Naive thymus-derived CD4-positive, alpha-beta T cell (primary cell): ENCODE measurements at regions not wholly inside any gene's neighbourhood (a gene's known extent, or its start where the extent isn't known, plus 50 kb on each side); places are given as distances from the start of the nearest gene placed in this dataset.

Experiments used
- ATAC-seq: fragments of 150-1000 bp; cut with Tn5 transposase; 2 replicates; pipeline ENCODE4 v1.10.0; 2021; ENCODE audit warnings: mild to moderate bottlenecking, moderate library complexity
- CTCF ChIA-PET: fragments of 350-600 bp; sonication (Branson Sonifier 250); formaldehyde crosslinking; loops from one replicate; lab custom pipeline; 2021; ENCODE audit warnings: antibody characterized with exemption; lab: Charles Lee
- POLR2A ChIA-PET: fragments of 350-600 bp; sonication (Branson Sonifier 250); formaldehyde crosslinking; loops from one replicate; lab custom pipeline; 2021; ENCODE audit warnings: antibody characterized with exemption, inconsistent platforms; lab: Charles Lee
- DNase-seq, 9 donors: peaks; one replicate each; pipeline versions ENCODE4 v3.0.0 to v3.0.0-alpha.2; 2020 to 2022; ENCODE audit warnings: mixed read lengths in 1 of 9
- H3K27ac ChIP-seq: one replicate; pipeline ENCODE4 v1.7.0; 2013; ENCODE audit warnings: mild to moderate bottlenecking, low read depth, low read length, moderate library complexity
- H3K27me3 ChIP-seq, 2 donors: one replicate each; pipeline ENCODE4 v1.7.0; 2013; ENCODE audit warnings: low read length in 2 of 2, mild to moderate bottlenecking in 2 of 2, moderate library complexity in 2 of 2; ENCODE audit not compliant: control insufficient read depth in 2 of 2, insufficient read depth in 2 of 2
- H3K36me3 ChIP-seq, 3 experiments: 1 replicate in 2 of 3; 2 replicates in 1 of 3; pipeline ENCODE4 v1.7.0; 2013; ENCODE audit warnings: low read length in 3 of 3, mild to moderate bottlenecking in 3 of 3, moderate library complexity in 1 of 3; ENCODE audit not compliant: insufficient read depth in 3 of 3, control insufficient read depth in 2 of 3
- H3K4me1 ChIP-seq, 2 donors: one replicate each; pipeline ENCODE4 v1.7.0; 2013; ENCODE audit warnings: low read length in 2 of 2, mild to moderate bottlenecking in 2 of 2, moderate library complexity in 1 of 2; ENCODE audit not compliant: control insufficient read depth in 2 of 2, insufficient read depth in 2 of 2
- H3K4me3 ChIP-seq: 2 replicates; pipeline ENCODE4 v1.7.0; 2013; ENCODE audit warnings: mild to moderate bottlenecking, low read length
- H3K9me3 ChIP-seq, 3 experiments: 1 replicate in 2 of 3; 2 replicates in 1 of 3; pipeline ENCODE4 v1.7.0; 2013; ENCODE audit warnings: low read length in 3 of 3; ENCODE audit not compliant: control insufficient read depth in 2 of 3
- H3K27ac Mint-ChIP-seq, 9 donors: one replicate each; pipeline ENCODE4 v1.8.0; 2020 to 2022; ENCODE audit warnings: mixed read lengths in 9 of 9, mild to moderate bottlenecking in 8 of 9, moderate library complexity in 5 of 9, inconsistent platforms in 2 of 9
- H3K27me3 Mint-ChIP-seq, 5 donors: one replicate each; pipeline ENCODE4 v1.8.0; 2021 to 2022; ENCODE audit warnings: mixed read lengths in 5 of 5, mild to moderate bottlenecking in 1 of 5
- H3K36me3 Mint-ChIP-seq, 5 donors: one replicate each; pipeline ENCODE4 v1.8.0; 2020 to 2022; ENCODE audit warnings: mixed read lengths in 5 of 5, mild to moderate bottlenecking in 3 of 5, inconsistent platforms in 1 of 5
- H3K4me1 Mint-ChIP-seq, 7 donors: one replicate each; pipeline ENCODE4 v1.8.0; 2020 to 2022; ENCODE audit warnings: mixed read lengths in 7 of 7, mild to moderate bottlenecking in 3 of 7, inconsistent platforms in 1 of 7
- H3K4me3 Mint-ChIP-seq, 10 donors: one replicate each; pipeline ENCODE4 v1.8.0; 2020 to 2022; ENCODE audit warnings: mild to moderate bottlenecking in 10 of 10, mixed read lengths in 10 of 10, moderate library complexity in 6 of 10, inconsistent platforms in 2 of 10
- H3K9me3 Mint-ChIP-seq, 11 donors: one replicate each; pipeline ENCODE4 v1.8.0; 2020 to 2022; ENCODE audit warnings: mixed read lengths in 11 of 11, mild to moderate bottlenecking in 4 of 11, inconsistent platforms in 1 of 11, moderate library complexity in 1 of 11
- intact Hi-C, 2 donors: fragments of 100-400 bp; cut with micrococcal nuclease; formaldehyde crosslinking; loops; one replicate each; pipeline ENCODE4 v1.15.1; 2023

DNA sequence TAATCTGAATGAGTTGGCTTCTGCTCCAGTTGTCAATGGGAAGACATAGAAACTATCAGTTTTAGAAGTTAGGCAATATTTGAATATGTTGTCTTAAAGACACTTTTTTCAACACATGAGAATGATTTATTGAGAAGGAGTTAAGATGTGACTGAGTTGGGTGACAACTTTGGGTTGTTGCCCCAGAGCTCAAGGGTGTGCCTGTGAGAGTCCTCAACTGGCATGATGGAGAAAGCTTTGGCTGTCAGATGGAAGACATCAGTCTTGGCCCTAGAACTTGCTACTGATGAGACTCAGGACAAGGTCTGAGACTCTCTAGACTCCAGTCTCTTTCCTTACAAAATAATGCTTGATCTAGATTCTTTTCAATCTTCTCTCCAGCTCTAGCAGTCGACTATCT lies 69.0 kb upstream of the CTAGE1 start:
- POLR2A ChIA-PET, result no interaction called here
- peaks cover 0 to 8% (median 0%) of the 10 kb centered on the region in 11 donors for H3K9me3 Mint-ChIP-seq
- CTCF ChIA-PET, result no interaction called here
- no peaks in the 10 kb centered on the region for H3K36me3 ChIP-seq
- intact Hi-C loops, result no loop called here
- H3K4me1 Mint-ChIP-seq, result no peaks in the 10 kb centered on the region
- DNase-seq, result no peak
- H3K4me3 ChIP-seq, result no peak overlapping the region
- no peaks in the 10 kb centered on the region for H3K36me3 Mint-ChIP-seq
- H3K4me1 ChIP-seq, result no peaks in the 10 kb centered on the region
- no peak for ATAC-seq
- no peaks in the 10 kb centered on the region for H3K9me3 ChIP-seq
- no peaks in the 10 kb centered on the region for H3K27me3 ChIP-seq
- no peak overlapping the region for H3K4me3 Mint-ChIP-seq
- no peak overlapping the region for H3K27ac ChIP-seq
- H3K27ac Mint-ChIP-seq, result no peak overlapping the region
- H3K27me3 Mint-ChIP-seq, result peaks cover 0 to 15% (median 4%) of the 10 kb centered on the region in 5 donors

DNA sequence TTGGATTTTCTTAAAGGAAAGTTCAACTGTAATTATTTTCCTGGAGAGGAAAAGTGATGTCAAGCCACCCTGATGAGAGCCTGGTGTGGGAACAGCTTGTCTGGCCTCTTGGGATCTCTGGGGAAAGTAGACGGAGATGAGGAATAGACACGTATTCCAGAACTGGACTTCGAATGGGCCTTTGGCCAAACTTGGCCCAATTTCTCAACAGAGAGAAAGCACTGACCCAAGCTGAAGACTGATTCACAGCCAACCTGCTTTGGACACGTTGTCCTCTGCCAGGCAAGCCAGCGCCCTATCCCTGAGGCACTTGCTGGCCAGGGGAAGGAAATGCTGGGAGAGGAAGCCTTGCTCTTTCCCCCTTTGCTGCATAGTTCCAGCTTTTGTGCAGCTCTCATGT lies 70.8 kb upstream of the CTAGE1 start:
- Histone ChIP-seq H3K4me3 (no peak overlapping the region), H3K4me1 (no peaks in the 10 kb centered on the region), H3K27me3 (no peaks in the 10 kb centered on the region), H3K9me3 (no peaks in the 10 kb centered on the region), H3K27ac (no peak overlapping the region), H3K36me3 (no peaks in the 10 kb centered on the region)
- ChIA-PET CTCF (no interaction called here), POLR2A (no interaction called here)
- Mint-ChIP-seq H3K4me3 (no peak overlapping the region), H3K36me3 (no peaks in the 10 kb centered on the region), H3K4me1 (no peaks in the 10 kb centered on the region), H3K27me3 (peaks cover 0 to 16% (median 4%) of the 10 kb centered on the region in 5 donors), H3K9me3 (peaks cover 0 to 10% (median 0%) of the 10 kb centered on the region in 11 donors), H3K27ac (no peak overlapping the region)
- intact Hi-C loops, result no loop called here
- ATAC-seq (no peak), DNase-seq (no peak)

DNA sequence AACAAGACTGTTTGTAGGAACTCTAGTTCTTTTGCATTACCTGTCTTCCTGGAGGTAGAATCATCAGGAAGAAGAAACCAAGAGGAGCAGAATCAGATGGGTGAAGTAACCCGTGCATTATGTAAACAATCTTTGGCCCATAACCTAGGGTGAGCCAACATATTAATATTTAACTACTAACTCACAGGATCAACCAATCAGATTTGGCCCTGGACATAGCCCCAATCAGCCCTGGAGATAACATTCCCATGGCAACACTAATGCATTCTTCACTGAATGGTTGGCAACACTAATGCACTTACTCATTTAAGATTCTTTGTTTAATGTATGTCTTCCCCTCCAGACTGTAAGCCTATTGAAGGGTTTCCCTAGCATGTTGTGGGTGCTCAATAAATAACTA lies 72.0 kb upstream of the CTAGE1 start:
- POLR2A ChIA-PET, result no interaction called here
- Mint-ChIP-seq H3K9me3 (peaks cover 0 to 10% (median 0%) of the 10 kb centered on the region in 11 donors), H3K36me3 (no peaks in the 10 kb centered on the region), H3K27ac (no peak overlapping the region), H3K4me1 (no peaks in the 10 kb centered on the region), H3K27me3 (peaks cover 0 to 16% (median 4%) of the 10 kb centered on the region in 5 donors), H3K4me3 (no peak overlapping the region)
- Histone ChIP-seq H3K4me1 (no peaks in the 10 kb centered on the region), H3K27ac (no peak overlapping the region), H3K9me3 (no peaks in the 10 kb centered on the region), H3K4me3 (no peak overlapping the region), H3K27me3 (no peaks in the 10 kb centered on the region), H3K36me3 (no peaks in the 10 kb centered on the region)
- CTCF ChIA-PET, result no interaction called here
- ATAC-seq, result no peak
- intact Hi-C loops, result no loop called here
- no peak for DNase-seq

DNA sequence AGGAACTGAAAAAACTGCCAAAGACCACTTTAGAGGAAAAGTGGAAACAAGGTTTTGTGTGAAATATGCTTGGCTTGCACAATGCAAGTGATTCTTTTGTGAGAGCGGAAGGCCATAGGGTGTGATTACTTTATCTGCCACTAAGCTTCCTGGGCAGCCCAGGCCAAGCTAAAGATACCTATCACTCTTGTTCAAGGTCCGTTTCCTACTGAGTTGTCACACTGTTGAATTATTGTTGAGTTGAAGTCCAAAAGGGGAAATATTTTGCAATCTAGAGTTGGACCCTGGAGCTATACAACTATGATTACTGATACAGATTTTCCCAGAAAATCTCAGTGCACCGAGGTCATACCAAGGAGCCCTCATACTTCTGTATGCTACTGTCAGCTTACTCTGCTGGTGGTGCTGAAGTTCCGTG lies 72.7 kb upstream of the CTAGE1 start:
- H3K27ac Mint-ChIP-seq, result no peak overlapping the region
- ATAC-seq (no peak), DNase-seq (no peak)
- ChIA-PET POLR2A (no interaction called here), CTCF (no interaction called here)
- no peaks in the 10 kb centered on the region for H3K36me3 Mint-ChIP-seq
- Histone ChIP-seq H3K9me3 (no peaks in the 10 kb centered on the region), H3K36me3 (no peaks in the 10 kb centered on the region), H3K27ac (no peak overlapping the region), H3K27me3 (no peaks in the 10 kb centered on the region), H3K4me1 (no peaks in the 10 kb centered on the region), H3K4me3 (no peak overlapping the region)
- H3K27me3 Mint-ChIP-seq, result peaks cover 0 to 16% (median 4%) of the 10 kb centered on the region in 5 donors
- no peaks in the 10 kb centered on the region for H3K4me1 Mint-ChIP-seq
- H3K4me3 Mint-ChIP-seq, result no peak overlapping the region
- intact Hi-C loops, result no loop called here
- peaks cover 0 to 10% (median 0%) of the 10 kb centered on the region in 11 donors for H3K9me3 Mint-ChIP-seq

DNA sequence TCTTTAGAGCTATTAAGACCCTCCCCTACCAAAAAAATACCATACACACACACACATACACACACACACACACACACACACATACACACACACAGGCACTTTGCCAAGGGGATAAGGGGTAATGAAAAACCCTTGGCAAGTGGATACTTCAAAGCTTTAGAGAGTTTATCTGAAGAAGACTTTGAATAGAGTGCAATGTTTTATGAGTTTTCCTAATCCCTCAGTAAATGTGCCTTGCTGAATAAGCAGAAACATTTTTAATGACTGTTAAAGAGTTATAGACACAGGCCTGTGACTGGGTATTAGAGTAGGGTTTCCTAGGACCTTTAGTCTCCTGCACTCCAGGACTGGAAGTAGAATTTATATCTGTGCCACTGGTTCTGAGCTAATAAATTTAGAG lies 75.5 kb upstream of the CTAGE1 start:
- intact Hi-C loops, result no loop called here
- H3K36me3 ChIP-seq, result no peaks in the 10 kb centered on the region
- H3K27ac ChIP-seq, result no peak overlapping the region
- H3K4me1 ChIP-seq, result no peaks in the 10 kb centered on the region
- H3K9me3 ChIP-seq, result no peaks in the 10 kb centered on the region
- POLR2A ChIA-PET, result no interaction called here
- H3K27me3 Mint-ChIP-seq, result peaks cover 0 to 20% (median 4%) of the 10 kb centered on the region in 5 donors
- ATAC-seq, result no peak
- CTCF ChIA-PET, result no interaction called here
- H3K9me3 Mint-ChIP-seq, result peaks cover 0 to 28% (median 9%) of the 10 kb centered on the region in 11 donors
- H3K27ac Mint-ChIP-seq, result no peak overlapping the region
- no peak overlapping the region for H3K4me3 Mint-ChIP-seq
- DNase-seq, result no peak
- peaks cover 0 to 4% (median 0%) of the 10 kb centered on the region in 5 donors for H3K36me3 Mint-ChIP-seq
- H3K27me3 ChIP-seq, result no peaks in the 10 kb centered on the region
- no peaks in the 10 kb centered on the region for H3K4me1 Mint-ChIP-seq
- H3K4me3 ChIP-seq, result no peak overlapping the region

DNA sequence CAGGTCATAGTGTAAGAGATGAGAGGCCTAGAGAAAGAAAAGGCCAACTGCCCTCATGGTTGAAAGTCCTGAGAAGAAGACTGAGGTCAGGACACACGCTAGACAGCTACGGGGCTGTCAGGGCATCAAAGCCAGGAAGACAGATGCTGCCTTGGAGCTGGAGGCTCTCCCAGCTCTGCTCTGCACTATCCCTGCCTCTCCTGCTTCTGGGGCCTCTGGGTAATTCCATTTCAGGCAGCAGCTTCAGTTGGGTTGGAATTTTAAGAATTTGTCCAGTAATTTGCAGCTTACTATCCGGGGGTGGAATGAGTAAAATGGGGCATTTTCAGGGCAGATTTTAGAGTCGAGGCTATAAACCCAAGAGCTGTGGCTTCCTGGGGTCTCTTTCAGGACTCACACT lies 76.2 kb upstream of the CTAGE1 start:
- H3K36me3 Mint-ChIP-seq, result peaks cover 0 to 4% (median 0%) of the 10 kb centered on the region in 5 donors
- intact Hi-C loops, result no loop called here
- DNase-seq (no peak), ATAC-seq (no peak)
- no peak overlapping the region for H3K27ac Mint-ChIP-seq
- POLR2A ChIA-PET, result no interaction called here
- Histone ChIP-seq H3K4me1 (no peaks in the 10 kb centered on the region), H3K36me3 (no peaks in the 10 kb centered on the region), H3K4me3 (no peak overlapping the region), H3K27me3 (no peaks in the 10 kb centered on the region), H3K27ac (no peak overlapping the region), H3K9me3 (no peaks in the 10 kb centered on the region)
- H3K9me3 Mint-ChIP-seq, result peaks cover 0 to 28% (median 7%) of the 10 kb centered on the region in 11 donors
- H3K4me1 Mint-ChIP-seq, result no peaks in the 10 kb centered on the region
- peaks cover 0 to 15% (median 3%) of the 10 kb centered on the region in 5 donors for H3K27me3 Mint-ChIP-seq
- CTCF ChIA-PET, result interaction anchor here (0.5 kb wide), 1 partner anchor 76 kb away, joined by 3 read pairs; no protein-coding TSS in a partner anchor
- no peak overlapping the region for H3K4me3 Mint-ChIP-seq

DNA sequence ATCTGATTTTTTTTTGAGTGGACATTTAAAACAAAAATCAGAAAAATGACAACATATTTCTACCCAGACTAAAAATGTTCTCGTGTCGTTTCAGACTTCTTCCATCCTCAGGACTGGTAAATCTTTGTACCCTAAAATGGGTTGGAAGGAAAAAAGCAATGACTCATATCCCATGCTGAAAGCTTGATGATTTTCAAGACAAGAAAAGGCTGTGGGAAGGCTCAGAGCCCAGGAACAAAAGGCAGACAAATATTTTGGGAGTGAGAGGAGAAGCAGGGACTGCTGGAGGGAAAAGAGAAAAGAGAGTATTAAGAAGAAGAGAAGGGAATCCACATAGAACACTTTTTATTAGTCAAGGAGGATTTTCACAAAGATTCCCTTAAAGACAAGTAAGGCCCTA lies 77.1 kb upstream of the CTAGE1 start:
- Mint-ChIP-seq H3K36me3 (peaks cover 0 to 4% (median 0%) of the 10 kb centered on the region in 5 donors), H3K4me3 (no peak overlapping the region), H3K9me3 (peaks cover 0 to 24% (median 6%) of the 10 kb centered on the region in 11 donors), H3K27ac (no peak overlapping the region), H3K27me3 (peaks cover 0 to 12% (median 0%) of the 10 kb centered on the region in 5 donors), H3K4me1 (no peaks in the 10 kb centered on the region)
- ATAC-seq (no peak), DNase-seq (no peak)
- ChIA-PET CTCF (interaction anchor here (0.5 kb wide), 1 partner anchor 77 kb away, joined by 3 read pairs; no protein-coding TSS in a partner anchor), POLR2A (no interaction called here)
- Histone ChIP-seq H3K4me1 (no peaks in the 10 kb centered on the region), H3K36me3 (no peaks in the 10 kb centered on the region), H3K9me3 (no peaks in the 10 kb centered on the region), H3K27me3 (no peaks in the 10 kb centered on the region), H3K27ac (no peak overlapping the region), H3K4me3 (no peak overlapping the region)
- intact Hi-C loops, result no loop called here
